Endothelial cell (in vitro differentiated cells): ENCODE measurements at regions not wholly inside any gene's neighbourhood (a gene's known extent, or its start where the extent isn't known, plus 50 kb on each side); places are given as distances from the start of the nearest gene placed in this dataset.

Experiments used
- DNase-seq: peaks from one replicate; pipeline ENCODE4 v3.0.0; 2021; ENCODE audit warnings: low spot score
- H3K27ac Mint-ChIP-seq: one replicate; pipeline ENCODE4 v1.8.0; 2021; ENCODE audit warnings: mixed read lengths, inconsistent platforms; ENCODE audit not compliant: unreplicated experiment
- H3K27me3 Mint-ChIP-seq: one replicate; pipeline ENCODE4 v1.8.0; 2021; ENCODE audit warnings: mild to moderate bottlenecking, moderate library complexity, mixed read lengths, inconsistent platforms; ENCODE audit not compliant: unreplicated experiment
- H3K36me3 Mint-ChIP-seq: one replicate; pipeline ENCODE4 v1.8.0; 2021; ENCODE audit warnings: mild to moderate bottlenecking, low read depth, mixed read lengths, inconsistent platforms; ENCODE audit not compliant: unreplicated experiment
- H3K4me1 Mint-ChIP-seq: one replicate; pipeline ENCODE4 v1.8.0; 2021; ENCODE audit warnings: mild to moderate bottlenecking, mixed read lengths, inconsistent platforms; ENCODE audit not compliant: unreplicated experiment
- H3K4me3 Mint-ChIP-seq: one replicate; pipeline ENCODE4 v1.8.0; 2021; ENCODE audit warnings: mild to moderate bottlenecking, mixed read lengths, inconsistent platforms; ENCODE audit not compliant: unreplicated experiment
- H3K9me3 Mint-ChIP-seq: one replicate; pipeline ENCODE4 v1.8.0; 2021; ENCODE audit warnings: mixed read lengths, inconsistent platforms; ENCODE audit not compliant: unreplicated experiment
- TF ChIP-seq, protein P1 (sequence below): fragments of 200-600 bp; sonication (generic); IDR thresholded peaks from one replicate; pipeline ENCODE4 v1.5.0; 2021; ENCODE audit warnings: antibody characterized with exemption; ENCODE audit not compliant: unreplicated experiment

GRCh38 chr10:2784766-2785165 is 282.6 kb upstream of the PFKP start:
- Mint-ChIP-seq H3K27me3 (no peaks in the 10 kb centered on the region), H3K4me1 (no peaks in the 10 kb centered on the region), H3K9me3 (no peaks in the 10 kb centered on the region), H3K4me3 (no peak overlapping the region), H3K27ac (no peak overlapping the region), H3K36me3 (no peaks in the 10 kb centered on the region)
- TF ChIP-seq, protein P1, sequence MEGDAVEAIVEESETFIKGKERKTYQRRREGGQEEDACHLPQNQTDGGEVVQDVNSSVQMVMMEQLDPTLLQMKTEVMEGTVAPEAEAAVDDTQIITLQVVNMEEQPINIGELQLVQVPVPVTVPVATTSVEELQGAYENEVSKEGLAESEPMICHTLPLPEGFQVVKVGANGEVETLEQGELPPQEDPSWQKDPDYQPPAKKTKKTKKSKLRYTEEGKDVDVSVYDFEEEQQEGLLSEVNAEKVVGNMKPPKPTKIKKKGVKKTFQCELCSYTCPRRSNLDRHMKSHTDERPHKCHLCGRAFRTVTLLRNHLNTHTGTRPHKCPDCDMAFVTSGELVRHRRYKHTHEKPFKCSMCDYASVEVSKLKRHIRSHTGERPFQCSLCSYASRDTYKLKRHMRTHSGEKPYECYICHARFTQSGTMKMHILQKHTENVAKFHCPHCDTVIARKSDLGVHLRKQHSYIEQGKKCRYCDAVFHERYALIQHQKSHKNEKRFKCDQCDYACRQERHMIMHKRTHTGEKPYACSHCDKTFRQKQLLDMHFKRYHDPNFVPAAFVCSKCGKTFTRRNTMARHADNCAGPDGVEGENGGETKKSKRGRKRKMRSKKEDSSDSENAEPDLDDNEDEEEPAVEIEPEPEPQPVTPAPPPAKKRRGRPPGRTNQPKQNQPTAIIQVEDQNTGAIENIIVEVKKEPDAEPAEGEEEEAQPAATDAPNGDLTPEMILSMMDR, result no peak
- DNase-seq, result no peak

DNA sequence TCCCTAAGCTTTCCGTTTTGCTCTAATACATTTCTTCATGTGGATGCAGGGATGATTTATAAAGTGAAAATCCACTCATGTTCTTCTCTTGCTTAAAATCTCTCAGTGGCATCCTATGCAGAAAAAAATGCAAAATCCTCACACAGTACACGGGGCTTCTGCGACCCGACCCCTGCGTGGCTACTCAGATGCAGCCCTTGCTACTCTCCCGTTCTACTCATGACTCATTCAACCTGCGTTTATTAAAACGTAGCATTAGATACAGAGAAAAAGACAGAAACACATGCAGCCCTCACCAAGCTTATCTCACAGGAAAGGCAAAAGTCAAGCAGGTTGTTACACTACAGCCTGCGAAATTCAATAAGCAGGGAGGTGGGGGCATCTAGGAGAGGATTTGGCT is 284.4 kb upstream of the PFKP start:
- TF ChIP-seq, protein P1, result no peak
- no peaks in the 10 kb centered on the region for H3K9me3 Mint-ChIP-seq
- no peaks in the 10 kb centered on the region for H3K4me1 Mint-ChIP-seq
- H3K36me3 Mint-ChIP-seq, result no peaks in the 10 kb centered on the region
- no peak for DNase-seq
- H3K4me3 Mint-ChIP-seq, result no peak overlapping the region
- H3K27me3 Mint-ChIP-seq, result no peaks in the 10 kb centered on the region
- no peak overlapping the region for H3K27ac Mint-ChIP-seq

- Mint-ChIP-seq H3K36me3 (no peaks in the 10 kb centered on the region), H3K27me3 (no peaks in the 10 kb centered on the region), H3K4me1 (no peaks in the 10 kb centered on the region), H3K4me3 (no peak overlapping the region), H3K9me3 (no peaks in the 10 kb centered on the region), H3K27ac (no peak overlapping the region)
- TF ChIP-seq, protein P1, result no peak
- no peak for DNase-seq
These were observed 285.1 kb upstream of the PFKP start for GRCh38 chr10:2782265-2782664.

- no peaks in the 10 kb centered on the region for H3K4me1 Mint-ChIP-seq
- TF ChIP-seq, protein P1, result no peak
- no peaks in the 10 kb centered on the region for H3K36me3 Mint-ChIP-seq
- no peaks in the 10 kb centered on the region for H3K9me3 Mint-ChIP-seq
- no peaks in the 10 kb centered on the region for H3K27me3 Mint-ChIP-seq
- H3K4me3 Mint-ChIP-seq, result no peak overlapping the region
- no peak overlapping the region for H3K27ac Mint-ChIP-seq
- no peak for DNase-seq
These were observed 289.5 kb upstream of the PFKP start for GRCh38 chr10:2777666-2778355.

DNA sequence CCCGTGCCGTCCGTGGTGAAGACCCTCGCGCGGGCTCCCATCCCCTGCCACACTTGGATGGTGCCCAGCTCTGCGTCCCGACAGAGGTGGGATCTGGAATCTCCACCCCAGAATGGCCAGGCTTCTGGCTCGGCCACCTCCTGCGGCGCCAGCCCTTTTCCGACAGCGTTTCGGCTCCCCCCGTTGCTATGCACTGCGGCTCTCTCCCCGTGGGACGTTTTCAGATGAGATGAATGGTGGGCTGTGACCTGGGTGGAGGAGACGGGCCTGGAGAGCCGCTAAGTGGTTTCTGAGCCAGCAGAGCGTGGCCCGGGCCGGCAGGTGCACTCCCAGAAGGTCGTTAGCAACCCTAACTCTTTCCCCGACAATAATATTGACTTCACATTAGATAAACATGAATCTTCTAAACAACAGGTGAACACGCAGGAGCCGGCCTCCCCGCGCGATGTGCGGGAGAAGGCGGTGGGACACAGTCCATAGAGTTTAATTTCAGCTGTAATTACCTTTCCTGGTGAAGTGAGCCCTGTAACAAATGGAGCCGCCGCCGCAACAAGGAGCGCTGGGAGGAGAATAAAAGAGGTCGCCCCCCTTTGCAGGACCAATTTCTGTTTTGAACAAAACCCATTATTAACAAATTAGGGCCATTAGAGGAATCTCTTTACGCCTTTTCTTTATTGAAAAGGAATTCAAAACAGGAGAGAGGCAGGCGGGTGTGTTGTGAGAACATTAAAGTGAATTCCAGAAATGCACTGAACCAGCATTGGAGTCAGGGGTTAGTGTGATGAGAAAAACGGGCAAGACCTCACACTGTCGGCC is 294.3 kb upstream of the PFKP start:
- Mint-ChIP-seq H3K9me3 (no peaks in the 10 kb centered on the region), H3K27me3 (no peaks in the 10 kb centered on the region), H3K27ac (no peak overlapping the region), H3K4me3 (no peak overlapping the region), H3K36me3 (no peaks in the 10 kb centered on the region), H3K4me1 (no peaks in the 10 kb centered on the region)
- TF ChIP-seq, protein P1, result no peak
- no peak for DNase-seq
